Subcutaneous abdominal adipose tissue (tissue), 5 donors: ENCODE measurements at regions not wholly inside any gene's neighbourhood (a gene's known extent, or its start where the extent isn't known, plus 50 kb on each side); places are given as distances from the start of the nearest gene placed in this dataset.

Experiments
- H3K27ac ChIP-seq: one replicate; pipeline ENCODE4 v1.7.0; 2013; ENCODE audit warnings: low read depth, mild to moderate bottlenecking, inconsistent platforms, low read length, moderate library complexity
- H3K27me3 ChIP-seq, 5 donors: one replicate each; pipeline ENCODE4 v1.7.0; 2013; ENCODE audit warnings: low read length in 5 of 5, inconsistent platforms in 1 of 5; ENCODE audit not compliant: control insufficient read depth in 5 of 5, insufficient read depth in 4 of 5
- H3K36me3 ChIP-seq, 5 donors: one replicate each; pipeline ENCODE4 v1.7.0; 2013; ENCODE audit warnings: low read length in 5 of 5; ENCODE audit not compliant: control insufficient read depth in 5 of 5, insufficient read depth in 5 of 5
- H3K4me1 ChIP-seq, 5 donors: one replicate each; pipeline ENCODE4 v1.7.0; 2013; ENCODE audit warnings: low read length in 5 of 5, mild to moderate bottlenecking in 3 of 5, moderate library complexity in 1 of 5; ENCODE audit not compliant: control insufficient read depth in 5 of 5, insufficient read depth in 5 of 5
- H3K4me3 ChIP-seq, 5 donors: one replicate each; pipeline ENCODE4 v1.7.0; 2013; ENCODE audit warnings: low read length in 5 of 5, low read depth in 1 of 5
- H3K9ac ChIP-seq, 5 donors: one replicate each; pipeline ENCODE4 v1.7.0; 2013; ENCODE audit warnings: low read length in 5 of 5, mild to moderate bottlenecking in 4 of 5, moderate library complexity in 3 of 5
- H3K9me3 ChIP-seq, 5 donors: one replicate each; pipeline ENCODE4 v1.7.0; 2013; ENCODE audit warnings: low read length in 5 of 5; ENCODE audit not compliant: control insufficient read depth in 5 of 5
- donor health status: healthy.
- donor health status: healthy.
- donor health status: healthy.
- donor health status: healthy.
- donor health status: healthy.

GRCh38 chr1:220386494-220387195 lies 114.4 kb upstream of the RAB3GAP2 start:
- no peaks in the 10 kb centered on the region for H3K36me3 ChIP-seq
- no peak overlapping the region for H3K27ac ChIP-seq
- H3K4me1 ChIP-seq: peaks cover 0 to 14% (median 6%) of the 10 kb centered on the region in 5 donors
- H3K9me3 ChIP-seq: peaks cover 0 to 6% (median 0%) of the 10 kb centered on the region in 5 donors
- no peak overlapping the region for H3K4me3 ChIP-seq
- no peak overlapping the region for H3K9ac ChIP-seq
- no peaks in the 10 kb centered on the region for H3K27me3 ChIP-seq

GRCh38 chr1:220385158-220385557 lies 112.9 kb upstream of the RAB3GAP2 start:
- Histone ChIP-seq H3K36me3 (no peaks in the 10 kb centered on the region), H3K9ac (no peak overlapping the region), H3K4me1 (peaks cover 0 to 9% (median 0%) of the 10 kb centered on the region in 5 donors), H3K9me3 (peaks cover 0 to 6% (median 0%) of the 10 kb centered on the region in 5 donors), H3K27me3 (no peaks in the 10 kb centered on the region), H3K27ac (no peak overlapping the region), H3K4me3 (no peak overlapping the region)

GRCh38 chr1:220382994-220383393 lies 110.7 kb upstream of the RAB3GAP2 start:
- H3K9me3 ChIP-seq: peaks cover 0 to 6% (median 0%) of the 10 kb centered on the region in 5 donors
- H3K36me3 ChIP-seq: no peaks in the 10 kb centered on the region
- H3K4me1 ChIP-seq: peaks cover 0 to 5% (median 0%) of the 10 kb centered on the region in 5 donors
- no peak overlapping the region for H3K4me3 ChIP-seq
- H3K27ac ChIP-seq: no peak overlapping the region
- no peaks in the 10 kb centered on the region for H3K27me3 ChIP-seq
- no peak overlapping the region for H3K9ac ChIP-seq

- Histone ChIP-seq H3K27me3 (no peaks in the 10 kb centered on the region), H3K4me3 (no peak overlapping the region), H3K9ac (no peak overlapping the region), H3K36me3 (no peaks in the 10 kb centered on the region), H3K9me3 (peaks cover 0 to 6% (median 0%) of the 10 kb centered on the region in 5 donors), H3K27ac (no peak overlapping the region), H3K4me1 (peaks cover 0 to 5% (median 0%) of the 10 kb centered on the region in 5 donors)
Measured at GRCh38 chr1:220380885-220381284, 108.6 kb upstream of the RAB3GAP2 start.

- H3K9ac ChIP-seq: no peak overlapping the region
- no peaks in the 10 kb centered on the region for H3K36me3 ChIP-seq
- H3K4me3 ChIP-seq: no peak overlapping the region
- no peaks in the 10 kb centered on the region for H3K27me3 ChIP-seq
- H3K9me3 ChIP-seq: no peaks in the 10 kb centered on the region
- no peak overlapping the region for H3K27ac ChIP-seq
- peaks cover 0 to 5% (median 0%) of the 10 kb centered on the region in 5 donors for H3K4me1 ChIP-seq
Measured at GRCh38 chr1:220378571-220379302, 106.5 kb upstream of the RAB3GAP2 start.

GRCh38 chr1:220375715-220376114 lies 103.5 kb upstream of the RAB3GAP2 start:
- Histone ChIP-seq H3K27me3 (no peaks in the 10 kb centered on the region), H3K9ac (no peak overlapping the region), H3K9me3 (no peaks in the 10 kb centered on the region), H3K4me3 (no peak overlapping the region), H3K36me3 (no peaks in the 10 kb centered on the region), H3K27ac (no peak overlapping the region), H3K4me1 (peaks cover 0 to 3% (median under 1%) of the 10 kb centered on the region in 5 donors)

GRCh38 chr1:220374449-220374848 lies 102.2 kb upstream of the RAB3GAP2 start:
- H3K9ac ChIP-seq: no peak overlapping the region
- no peak overlapping the region for H3K27ac ChIP-seq
- H3K4me1 ChIP-seq: peaks cover 5 to 13% (median 10%) of the 10 kb centered on the region in 5 donors
- H3K4me3 ChIP-seq: no peak overlapping the region
- H3K36me3 ChIP-seq: no peaks in the 10 kb centered on the region
- H3K9me3 ChIP-seq: no peaks in the 10 kb centered on the region
- H3K27me3 ChIP-seq: no peaks in the 10 kb centered on the region

GRCh38 chr1:220372451-220372850 lies 100.2 kb upstream of the RAB3GAP2 start:
- H3K9me3 ChIP-seq: no peaks in the 10 kb centered on the region

GRCh38 chr1:220371324-220371723 lies 99.1 kb upstream of the RAB3GAP2 start:
- H3K27ac ChIP-seq: no peak overlapping the region
- no peaks in the 10 kb centered on the region for H3K36me3 ChIP-seq
- H3K4me1 ChIP-seq: peaks cover 5 to 26% (median 13%) of the 10 kb centered on the region in 5 donors
- H3K9ac ChIP-seq: no peak overlapping the region
- H3K4me3 ChIP-seq: no peak overlapping the region
- H3K9me3 ChIP-seq: peaks cover 0 to 3% (median 0%) of the 10 kb centered on the region in 5 donors
- H3K27me3 ChIP-seq: no peaks in the 10 kb centered on the region

More at GRCh38 chr1:220372451-220372850, 100.2 kb upstream of the RAB3GAP2 start:
- no peaks in the 10 kb centered on the region for H3K27me3 ChIP-seq
- H3K36me3 ChIP-seq: no peaks in the 10 kb centered on the region
- H3K27ac ChIP-seq: no peak overlapping the region
- H3K9ac ChIP-seq: no peak overlapping the region
- H3K4me3 ChIP-seq: no peak overlapping the region
- H3K4me1 ChIP-seq: peaks cover 5 to 26% (median 13%) of the 10 kb centered on the region in 5 donors

- Histone ChIP-seq H3K27ac (peak overlapping the region; percentile 76), H3K36me3 (no peaks in the 10 kb centered on the region), H3K27me3 (no peaks in the 10 kb centered on the region), H3K9ac (peak overlapping the region in 1 of 5 donors; percentile 11), H3K4me1 (peaks cover 5 to 26% (median 13%) of the 10 kb centered on the region in 5 donors), H3K4me3 (no peak overlapping the region), H3K9me3 (peaks cover 0 to 3% (median 0%) of the 10 kb centered on the region in 5 donors)
Measured at GRCh38 chr1:220370041-220370700, 97.9 kb upstream of the RAB3GAP2 start.
